GM10266 (cell line): ENCODE measurements at regions not wholly inside any gene's neighbourhood (a gene's known extent, or its start where the extent isn't known, plus 50 kb on each side); places are given as distances from the start of the nearest gene placed in this dataset.
"Not testable (repeated sequence)": the region's sequence is repeated elsewhere in the genome, so short reads cannot be mapped to it uniquely, and the experiment has no call there.

ENCODE experiments used
- DNase-seq: peaks from one replicate; pipeline ENCODE4 v3.0.0; 2012; ENCODE audit errors: extremely low spot score
- CTCF ChIP-seq: IDR thresholded peaks from 2 replicates; pipeline ENCODE4 v1.5.1; 2012; ENCODE audit warnings: mild to moderate bottlenecking, low read depth; ENCODE audit not compliant: control insufficient read depth, insufficient read depth; ENCODE audit errors: missing control alignments

DNA sequence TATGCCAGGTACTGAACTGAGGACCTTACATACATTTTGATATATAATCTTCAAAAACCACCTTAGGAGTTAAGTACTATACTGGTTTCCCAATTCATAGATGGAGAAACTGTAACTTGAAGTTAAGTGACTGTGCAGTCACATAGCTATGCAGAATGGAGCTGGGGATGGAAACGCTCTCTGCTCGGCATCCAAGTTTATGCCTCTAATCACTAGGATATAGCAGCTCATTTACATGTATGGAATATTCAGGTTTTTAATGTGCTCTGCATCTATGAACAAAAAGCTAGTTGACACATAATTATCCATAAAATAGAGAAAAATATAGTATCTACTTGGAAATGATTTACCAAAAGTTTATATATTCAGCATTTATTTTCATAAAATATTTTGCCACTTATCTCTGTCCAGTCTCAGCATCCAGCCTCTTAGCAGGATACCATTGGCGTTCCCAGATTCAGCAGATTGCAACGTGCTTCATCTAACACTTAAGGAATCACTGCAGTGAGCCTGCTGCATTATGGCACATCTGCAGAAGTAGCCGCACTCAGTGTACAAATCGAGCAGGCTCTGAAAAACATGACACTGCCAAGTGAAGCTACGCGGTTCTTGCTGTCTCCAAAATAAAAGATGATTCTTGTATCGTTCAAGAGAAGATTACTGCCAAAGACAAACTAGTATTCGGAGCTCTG lies 70.4 kb downstream of the MRPL57 start:
- TF ChIP-seq CTCF = no peak
- DNase-seq = no peak

- no peak for TF ChIP-seq CTCF
- no peak for DNase-seq
Observed at GRCh38 chr13:21256351-21256761, 79.9 kb downstream of the MRPL57 start.

DNA sequence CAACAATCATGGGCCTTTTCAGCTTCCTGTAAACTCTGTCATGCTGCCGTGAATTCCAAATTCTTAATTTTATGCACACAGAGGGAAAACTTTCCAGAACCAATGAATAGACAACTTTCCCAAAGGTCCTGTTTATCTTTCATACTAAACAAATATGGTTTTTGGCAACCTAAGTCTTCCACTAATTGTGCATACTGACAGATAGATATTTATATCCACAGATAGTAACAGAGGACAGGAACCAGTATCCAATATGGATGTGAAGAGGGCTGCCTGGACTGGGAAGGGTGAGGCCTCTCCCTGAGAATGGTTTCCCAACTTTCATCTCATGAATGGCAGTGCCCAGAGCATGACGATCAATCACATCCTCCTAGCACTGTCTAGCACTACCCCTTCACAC lies 80.4 kb downstream of the MRPL57 start:
- DNase-seq = no peak
- TF ChIP-seq CTCF = no peak

GRCh38 chr13:21259571-21260455 lies 83.4 kb downstream of the MRPL57 start:
- TF ChIP-seq CTCF = no peak
- no peak for DNase-seq

DNA sequence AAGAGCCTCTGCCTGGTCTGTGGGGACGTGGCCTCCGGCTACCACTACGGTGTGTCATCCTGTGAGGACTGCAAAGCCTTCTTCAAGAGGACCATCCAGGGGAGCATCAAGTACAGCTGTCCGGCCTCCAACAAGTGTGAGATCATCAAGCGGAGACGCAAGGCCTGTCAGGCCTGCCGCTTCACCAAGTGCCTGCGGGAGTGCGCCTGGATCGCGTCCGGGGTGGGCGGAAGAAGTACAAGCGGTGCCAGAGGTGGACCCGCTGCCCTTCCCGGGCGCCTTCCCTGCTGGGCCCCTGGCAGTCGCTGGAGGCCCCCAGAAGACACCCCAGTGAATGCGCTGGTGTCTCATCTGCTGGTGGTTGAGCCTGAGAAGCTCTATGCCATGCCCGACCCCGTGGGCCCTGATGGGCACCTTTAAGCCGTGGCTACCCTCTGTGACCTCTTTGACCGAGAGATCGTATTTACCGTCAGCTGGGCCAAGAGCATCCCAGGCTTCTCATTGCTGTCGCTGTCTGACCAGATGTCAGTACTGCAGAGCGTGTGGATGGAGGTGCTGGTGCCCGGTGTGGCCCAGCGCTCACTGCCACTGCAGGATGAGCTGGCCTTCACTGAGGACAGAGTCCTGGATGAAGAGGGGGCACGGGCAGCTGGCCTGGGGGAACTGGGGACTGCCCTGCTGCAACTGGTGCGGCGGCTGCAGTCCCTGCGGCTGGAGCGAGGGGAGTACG lies 84.3 kb downstream of the MRPL57 start:
- DNase-seq = not testable (repeated sequence)

DNA sequence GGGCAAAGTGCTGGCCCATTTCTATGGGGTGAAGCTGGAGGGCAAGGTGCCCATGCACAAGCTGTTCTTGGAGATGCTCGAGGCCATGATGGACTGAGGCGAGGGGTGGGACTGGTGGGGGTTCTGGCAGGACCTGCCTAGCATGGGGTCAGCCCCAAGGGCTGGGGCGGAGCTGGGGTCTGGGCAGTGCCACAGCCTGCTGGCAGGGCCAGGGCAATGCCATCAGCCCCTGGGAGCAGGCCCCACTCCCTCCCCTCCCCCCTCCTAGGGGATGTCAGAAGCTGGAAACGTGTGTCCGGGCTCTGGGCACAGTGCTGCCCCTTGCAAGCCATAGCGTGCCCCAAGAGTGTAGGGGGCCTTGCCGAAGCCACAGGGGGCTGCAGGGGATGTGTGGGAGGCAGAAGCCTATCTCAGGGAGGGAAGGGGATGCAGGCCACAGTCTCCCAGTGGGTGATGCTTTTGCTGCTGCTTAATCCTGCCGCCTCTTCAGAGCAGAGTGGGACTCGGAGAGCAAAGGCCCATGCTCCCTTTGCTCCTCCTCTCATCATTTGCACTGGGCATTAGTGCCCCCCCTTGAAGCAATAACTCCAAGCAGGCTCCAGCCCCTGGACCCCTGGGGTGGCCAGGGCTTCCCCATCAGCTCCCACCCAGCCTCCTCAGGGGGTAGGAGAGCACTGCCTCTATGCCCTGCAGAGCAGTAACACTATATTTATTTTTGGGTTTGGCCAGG lies 85.2 kb downstream of the MRPL57 start:
- not testable (repeated sequence) for DNase-seq

DNA sequence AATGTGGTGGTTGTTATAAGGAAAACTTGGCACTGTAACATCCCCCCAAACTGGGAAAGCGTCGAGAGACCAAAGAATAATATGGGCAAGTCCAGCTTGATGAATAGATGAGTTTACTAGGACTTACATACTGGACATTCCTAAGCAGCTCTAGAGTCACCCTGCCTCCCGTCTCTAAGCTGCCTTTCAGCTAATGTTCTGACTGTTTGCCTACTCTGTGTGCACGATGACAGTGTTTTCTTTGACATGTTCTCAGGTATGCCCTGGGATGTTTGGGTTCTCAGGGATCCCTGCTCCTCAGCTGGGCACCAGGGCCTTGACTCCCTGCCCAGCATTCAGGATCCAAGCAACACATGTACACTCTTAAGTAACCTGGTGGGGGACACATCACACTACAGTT lies 87.5 kb downstream of the MRPL57 start:
- not testable (repeated sequence) for DNase-seq

DNA sequence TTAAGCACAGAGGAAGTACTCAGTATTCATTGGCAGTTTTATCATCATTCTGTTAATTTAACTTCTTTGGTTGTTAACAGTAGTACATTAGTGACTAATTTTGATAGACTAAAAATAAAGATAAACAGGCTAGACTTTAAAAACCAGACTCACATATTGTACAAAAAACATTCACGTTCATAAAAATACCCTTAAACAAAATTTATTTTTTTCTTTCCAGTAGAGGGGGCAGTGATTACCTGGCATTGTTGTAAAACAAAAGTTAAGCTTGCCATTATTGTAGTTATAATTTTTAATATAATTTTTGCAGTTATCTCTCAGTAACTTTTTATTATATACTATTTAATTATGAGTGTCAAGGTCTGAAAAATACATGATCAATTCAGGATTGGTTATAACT lies 92.0 kb downstream of the MRPL57 start:
- DNase-seq = not testable (repeated sequence)

- not testable (repeated sequence) for DNase-seq
Observed at GRCh38 chr13:21272439-21272838, 96.0 kb downstream of the MRPL57 start.

- DNase-seq = not testable (repeated sequence)
Observed at GRCh38 chr13:21274457-21274856, 98.0 kb downstream of the MRPL57 start.
